Effector CD4-positive, alpha-beta T cell (primary cell): ENCODE measurements at regions not wholly inside any gene's neighbourhood (a gene's known extent, or its start where the extent isn't known, plus 50 kb on each side); places are given as distances from the start of the nearest gene placed in this dataset.
"Not testable (repeated sequence)": the region's sequence is repeated elsewhere in the genome, so short reads cannot be mapped to it uniquely, and the experiment has no call there.

ENCODE experiments used
- DNase-seq: peaks from one replicate; pipeline ENCODE4 v3.0.0-alpha.2; 2020

GRCh38 chr16:88148682-88149081 lies 197.4 kb downstream of the BANP start:
- not testable (repeated sequence) for DNase-seq

- not testable (repeated sequence) for DNase-seq
Observed at GRCh38 chr16:88149158-88149603, 197.9 kb downstream of the BANP start.

GRCh38 chr16:88149663-88150062 lies 198.4 kb downstream of the BANP start:
- DNase-seq = not testable (repeated sequence)

- not testable (repeated sequence) for DNase-seq
Observed at GRCh38 chr16:88150456-88151128, 199.4 kb downstream of the BANP start.

- DNase-seq = not testable (repeated sequence)
Observed at GRCh38 chr16:88151129-88151499, 199.9 kb downstream of the BANP start.

- not testable (repeated sequence) for DNase-seq
Observed at GRCh38 chr16:88151859-88152843, 200.9 kb downstream of the BANP start.

GRCh38 chr16:88152879-88153278 lies 201.6 kb downstream of the BANP start:
- not testable (repeated sequence) for DNase-seq

- not testable (repeated sequence) for DNase-seq
Observed at GRCh38 chr16:88153516-88153915, 202.3 kb downstream of the BANP start.

- not testable (repeated sequence) for DNase-seq
Observed at GRCh38 chr16:88154886-88155285, 203.7 kb downstream of the BANP start.

- not testable (repeated sequence) for DNase-seq
Observed at GRCh38 chr16:88155681-88156080, 204.4 kb downstream of the BANP start.

GRCh38 chr16:88156640-88157283 lies 205.5 kb downstream of the BANP start:
- DNase-seq = not testable (repeated sequence)

GRCh38 chr16:88157686-88158085 lies 206.5 kb downstream of the BANP start:
- not testable (repeated sequence) for DNase-seq

- not testable (repeated sequence) for DNase-seq
Observed at GRCh38 chr16:88158256-88159045, 207.2 kb downstream of the BANP start.

GRCh38 chr16:88159046-88159896 lies 208.0 kb downstream of the BANP start:
- not testable (repeated sequence) for DNase-seq

- not testable (repeated sequence) for DNase-seq
Observed at GRCh38 chr16:88159897-88160335, 208.7 kb downstream of the BANP start.

GRCh38 chr16:88161191-88161590 lies 210.0 kb downstream of the BANP start:
- DNase-seq = not testable (repeated sequence)

GRCh38 chr16:88161623-88162275 lies 210.5 kb downstream of the BANP start:
- not testable (repeated sequence) for DNase-seq

- not testable (repeated sequence) for DNase-seq
Observed at GRCh38 chr16:88162778-88163177, 211.5 kb downstream of the BANP start.

- DNase-seq = not testable (repeated sequence)
Observed at GRCh38 chr16:88164196-88165039, 213.2 kb downstream of the BANP start.
